SK-N-SH treated with all-trans-retinoic acid at 6 μM for 48 hours (cell line): ENCODE measurements at regions not wholly inside any gene's neighbourhood (a gene's known extent, or its start where the extent isn't known, plus 50 kb on each side); places are given as distances from the start of the nearest gene placed in this dataset.

Experiments used
- BACH2 ChIP-seq: fragments of 250-450 bp; sonication (Bioruptor Pico); IDR thresholded peaks from 2 replicates; pipeline ENCODE4 v1.9.0; 2021; ENCODE audit warnings: mild to moderate bottlenecking, borderline replicate concordance
- CREB5 ChIP-seq: fragments of 250-450 bp; sonication (Bioruptor Pico); IDR thresholded peaks from 2 replicates; pipeline ENCODE4 v1.5.1; 2020; ENCODE audit warnings: low read depth, mild to moderate bottlenecking, moderate library complexity
- GLIS3 ChIP-seq: fragments of 250-450 bp; sonication (Bioruptor Pico); IDR thresholded peaks from 2 replicates; pipeline ENCODE4 v1.5.0; 2020; ENCODE audit warnings: mild to moderate bottlenecking, moderate library complexity
- ISL1 ChIP-seq: fragments of 250-450 bp; sonication (Bioruptor Pico); IDR thresholded peaks from 2 replicates; pipeline ENCODE4 v2.1.2; 2022; ENCODE audit warnings: mild to moderate bottlenecking, moderate library complexity
- OSR1 ChIP-seq: fragments of 250-450 bp; sonication (Bioruptor Pico); IDR thresholded peaks from 2 replicates; pipeline ENCODE4 v1.8.0; 2022; ENCODE audit warnings: moderate library complexity, mild to moderate bottlenecking, inconsistent platforms
- PPARA ChIP-seq: fragments of 250-450 bp; sonication (Bioruptor Pico); IDR thresholded peaks from 2 replicates; pipeline ENCODE4 v1.5.0; 2020; ENCODE audit warnings: mild to moderate bottlenecking, borderline replicate concordance
- SNAI2 ChIP-seq: fragments of 250-450 bp; sonication (Bioruptor Pico); IDR thresholded peaks from 2 replicates; pipeline ENCODE4 v1.5.0; 2020; ENCODE audit warnings: mild to moderate bottlenecking, moderate library complexity
- ZFP3 ChIP-seq: fragments of 250-450 bp; sonication (Bioruptor Pico); IDR thresholded peaks from 2 replicates; pipeline ENCODE4 v1.5.0; 2020; ENCODE audit warnings: mild to moderate bottlenecking, moderate library complexity
- ZFP30 ChIP-seq: fragments of 450-650 bp; formaldehyde crosslinking; IDR thresholded peaks from 2 replicates; pipeline ENCODE4 v1.5.0; 2022; ENCODE audit warnings: mild to moderate bottlenecking, moderate library complexity
- ZNF70 ChIP-seq: fragments of 450-650 bp; formaldehyde crosslinking; IDR thresholded peaks from 2 replicates; pipeline ENCODE4 v1.5.0; 2020; ENCODE audit warnings: mild to moderate bottlenecking, moderate library complexity
- TF ChIP-seq, protein P1 (sequence below): fragments of 250-450 bp; sonication (Bioruptor Pico); IDR thresholded peaks from 2 replicates; pipeline ENCODE4 v1.8.0; 2021; ENCODE audit warnings: low read depth, mild to moderate bottlenecking, moderate library complexity, borderline replicate concordance
- TF ChIP-seq, protein P2 (sequence below): fragments of 250-450 bp; sonication (Bioruptor Pico); IDR thresholded peaks from 2 replicates; pipeline ENCODE4 v1.8.0; 2020; ENCODE audit warnings: mild to moderate bottlenecking, moderate library complexity, borderline replicate concordance
- TF ChIP-seq, protein P3 (sequence below): fragments of 250-450 bp; sonication (Bioruptor Pico); IDR thresholded peaks from 2 replicates; pipeline ENCODE4 v1.5.0; 2020; ENCODE audit warnings: mild to moderate bottlenecking, moderate library complexity

- TF ChIP-seq CREB5 (CRISPR knock-in tag) (no peak), GLIS3 (CRISPR knock-in tag) (no peak), BACH2 (CRISPR knock-in tag) (no peak), OSR1 (no peak), ZFP30 (CRISPR knock-in tag) (no peak), ZFP3 (0 out of 2 replicates have a peak, but pooled peaks have one; percentile 11), SNAI2 (no peak), PPARA (CRISPR knock-in tag) (no peak), ISL1 (no peak), ZNF70 (CRISPR knock-in tag) (no peak)
- TF ChIP-seq, protein P1, sequence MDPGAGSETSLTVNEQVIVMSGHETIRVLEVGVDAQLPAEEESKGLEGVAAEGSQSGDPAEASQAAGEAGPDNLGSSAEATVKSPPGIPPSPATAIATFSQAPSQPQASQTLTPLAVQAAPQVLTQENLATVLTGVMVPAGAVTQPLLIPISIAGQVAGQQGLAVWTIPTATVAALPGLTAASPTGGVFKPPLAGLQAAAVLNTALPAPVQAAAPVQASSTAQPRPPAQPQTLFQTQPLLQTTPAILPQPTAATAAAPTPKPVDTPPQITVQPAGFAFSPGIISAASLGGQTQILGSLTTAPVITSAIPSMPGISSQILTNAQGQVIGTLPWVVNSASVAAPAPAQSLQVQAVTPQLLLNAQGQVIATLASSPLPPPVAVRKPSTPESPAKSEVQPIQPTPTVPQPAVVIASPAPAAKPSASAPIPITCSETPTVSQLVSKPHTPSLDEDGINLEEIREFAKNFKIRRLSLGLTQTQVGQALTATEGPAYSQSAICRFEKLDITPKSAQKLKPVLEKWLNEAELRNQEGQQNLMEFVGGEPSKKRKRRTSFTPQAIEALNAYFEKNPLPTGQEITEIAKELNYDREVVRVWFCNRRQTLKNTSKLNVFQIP (CRISPR knock-in tag): no peak
- TF ChIP-seq, protein P2, sequence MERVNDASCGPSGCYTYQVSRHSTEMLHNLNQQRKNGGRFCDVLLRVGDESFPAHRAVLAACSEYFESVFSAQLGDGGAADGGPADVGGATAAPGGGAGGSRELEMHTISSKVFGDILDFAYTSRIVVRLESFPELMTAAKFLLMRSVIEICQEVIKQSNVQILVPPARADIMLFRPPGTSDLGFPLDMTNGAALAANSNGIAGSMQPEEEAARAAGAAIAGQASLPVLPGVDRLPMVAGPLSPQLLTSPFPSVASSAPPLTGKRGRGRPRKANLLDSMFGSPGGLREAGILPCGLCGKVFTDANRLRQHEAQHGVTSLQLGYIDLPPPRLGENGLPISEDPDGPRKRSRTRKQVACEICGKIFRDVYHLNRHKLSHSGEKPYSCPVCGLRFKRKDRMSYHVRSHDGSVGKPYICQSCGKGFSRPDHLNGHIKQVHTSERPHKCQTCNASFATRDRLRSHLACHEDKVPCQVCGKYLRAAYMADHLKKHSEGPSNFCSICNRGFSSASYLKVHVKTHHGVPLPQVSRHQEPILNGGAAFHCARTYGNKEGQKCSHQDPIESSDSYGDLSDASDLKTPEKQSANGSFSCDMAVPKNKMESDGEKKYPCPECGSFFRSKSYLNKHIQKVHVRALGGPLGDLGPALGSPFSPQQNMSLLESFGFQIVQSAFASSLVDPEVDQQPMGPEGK (CRISPR knock-in tag): no peak
- TF ChIP-seq, protein P3, sequence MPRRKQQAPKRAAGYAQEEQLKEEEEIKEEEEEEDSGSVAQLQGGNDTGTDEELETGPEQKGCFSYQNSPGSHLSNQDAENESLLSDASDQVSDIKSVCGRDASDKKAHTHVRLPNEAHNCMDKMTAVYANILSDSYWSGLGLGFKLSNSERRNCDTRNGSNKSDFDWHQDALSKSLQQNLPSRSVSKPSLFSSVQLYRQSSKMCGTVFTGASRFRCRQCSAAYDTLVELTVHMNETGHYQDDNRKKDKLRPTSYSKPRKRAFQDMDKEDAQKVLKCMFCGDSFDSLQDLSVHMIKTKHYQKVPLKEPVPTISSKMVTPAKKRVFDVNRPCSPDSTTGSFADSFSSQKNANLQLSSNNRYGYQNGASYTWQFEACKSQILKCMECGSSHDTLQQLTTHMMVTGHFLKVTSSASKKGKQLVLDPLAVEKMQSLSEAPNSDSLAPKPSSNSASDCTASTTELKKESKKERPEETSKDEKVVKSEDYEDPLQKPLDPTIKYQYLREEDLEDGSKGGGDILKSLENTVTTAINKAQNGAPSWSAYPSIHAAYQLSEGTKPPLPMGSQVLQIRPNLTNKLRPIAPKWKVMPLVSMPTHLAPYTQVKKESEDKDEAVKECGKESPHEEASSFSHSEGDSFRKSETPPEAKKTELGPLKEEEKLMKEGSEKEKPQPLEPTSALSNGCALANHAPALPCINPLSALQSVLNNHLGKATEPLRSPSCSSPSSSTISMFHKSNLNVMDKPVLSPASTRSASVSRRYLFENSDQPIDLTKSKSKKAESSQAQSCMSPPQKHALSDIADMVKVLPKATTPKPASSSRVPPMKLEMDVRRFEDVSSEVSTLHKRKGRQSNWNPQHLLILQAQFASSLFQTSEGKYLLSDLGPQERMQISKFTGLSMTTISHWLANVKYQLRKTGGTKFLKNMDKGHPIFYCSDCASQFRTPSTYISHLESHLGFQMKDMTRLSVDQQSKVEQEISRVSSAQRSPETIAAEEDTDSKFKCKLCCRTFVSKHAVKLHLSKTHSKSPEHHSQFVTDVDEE (CRISPR knock-in tag): no peak
These were observed 52.8 kb upstream of the SEC61G start for GRCh38 chr7:54811846-54812254.
